Mesendoderm (in vitro differentiated cells): ENCODE measurements at regions not wholly inside any gene's neighbourhood (a gene's known extent, or its start where the extent isn't known, plus 50 kb on each side); places are given as distances from the start of the nearest gene placed in this dataset.
A peak's percentile ranks its signal among the peaks of the same experiment; 100 is the strongest.

Experiments
- DNase-seq: peaks from one replicate; pipeline ENCODE4 v3.0.0; 2013
- H2AK5ac ChIP-seq: 2 replicates; pipeline ENCODE4 v1.6.1; 2013; ENCODE audit warnings: low read length, inconsistent platforms
- H2BK120ac ChIP-seq: 2 replicates; pipeline ENCODE4 v1.6.1; 2013; ENCODE audit warnings: low read depth, mild to moderate bottlenecking, low read length, moderate library complexity, mixed read lengths
- H2BK15ac ChIP-seq: replicated peaks from 2 replicates; pipeline ENCODE4 v1.6.1; 2013; ENCODE audit warnings: low read depth, mild to moderate bottlenecking, moderate library complexity
- H2BK5ac ChIP-seq: 2 replicates; pipeline ENCODE4 v1.6.1; 2013; ENCODE audit warnings: low read length, inconsistent platforms
- H3K18ac ChIP-seq: 2 replicates; pipeline ENCODE4 v1.6.1; 2013; ENCODE audit warnings: mild to moderate bottlenecking, low read length, mixed read lengths
- H3K23ac ChIP-seq: one replicate; pipeline ENCODE4 v1.6.1; 2013; ENCODE audit warnings: low read length
- H3K27ac ChIP-seq: 2 replicates; pipeline ENCODE4 v1.5.1; 2013; ENCODE audit warnings: low read depth, mild to moderate bottlenecking, inconsistent platforms, low read length, moderate library complexity
- H3K27me3 ChIP-seq: 2 replicates; pipeline ENCODE4 v1.6.1; 2013; ENCODE audit warnings: low read length, control low read depth, mild to moderate bottlenecking, inconsistent platforms; ENCODE audit not compliant: insufficient read depth, poor library complexity
- H3K36me3 ChIP-seq: 2 replicates; pipeline ENCODE4 v1.6.1; 2013; ENCODE audit warnings: low read length, inconsistent platforms; ENCODE audit not compliant: control insufficient read depth, insufficient read depth
- H3K4ac ChIP-seq: one replicate; pipeline ENCODE4 v1.6.1; 2013; ENCODE audit warnings: low read depth, mild to moderate bottlenecking, low read length, moderate library complexity
- H3K4me1 ChIP-seq: 2 replicates; pipeline ENCODE4 v1.6.1; 2013; ENCODE audit warnings: low read depth, low read length, inconsistent platforms; ENCODE audit not compliant: control insufficient read depth
- H3K4me2 ChIP-seq: 2 replicates; pipeline ENCODE4 v1.6.1; 2013; ENCODE audit warnings: low read length
- H3K4me3 ChIP-seq: 2 replicates; pipeline ENCODE4 v1.5.1; 2013; ENCODE audit warnings: mild to moderate bottlenecking, low read length
- H3K56ac ChIP-seq: one replicate; pipeline ENCODE4 v1.6.1; 2013; ENCODE audit warnings: low read length
- H3K79me1 ChIP-seq: 2 replicates; pipeline ENCODE4 v1.6.1; 2013; ENCODE audit warnings: low read length, inconsistent platforms
- H3K79me2 ChIP-seq: 2 replicates; pipeline ENCODE4 v1.6.1; 2013; ENCODE audit warnings: mild to moderate bottlenecking, low read length; ENCODE audit not compliant: control insufficient read depth, insufficient read depth
- H3K9ac ChIP-seq: 2 replicates; pipeline ENCODE4 v1.6.1; 2013; ENCODE audit warnings: low read length, inconsistent platforms
- H4K5ac ChIP-seq: one replicate; pipeline ENCODE4 v1.6.1; 2013; ENCODE audit warnings: low read length
- H4K8ac ChIP-seq: one replicate; pipeline ENCODE4 v1.6.1; 2013; ENCODE audit warnings: low read depth, mild to moderate bottlenecking, control low read depth, low read length, moderate library complexity
- WGBS: extraction: QIAGEN DNeasy Blood & Tissue Kit; methylation state at CpG from one replicate; pipeline ENCODE4 v1.1.7; 2013; ENCODE audit warnings: low lambda C conversion rate, missing lambda C conversion rate; ENCODE audit not compliant: insufficient coverage; ENCODE audit errors: extremely low coverage; 5-methylcytosine and 5-hydroxymethylcytosine counted together

DNA sequence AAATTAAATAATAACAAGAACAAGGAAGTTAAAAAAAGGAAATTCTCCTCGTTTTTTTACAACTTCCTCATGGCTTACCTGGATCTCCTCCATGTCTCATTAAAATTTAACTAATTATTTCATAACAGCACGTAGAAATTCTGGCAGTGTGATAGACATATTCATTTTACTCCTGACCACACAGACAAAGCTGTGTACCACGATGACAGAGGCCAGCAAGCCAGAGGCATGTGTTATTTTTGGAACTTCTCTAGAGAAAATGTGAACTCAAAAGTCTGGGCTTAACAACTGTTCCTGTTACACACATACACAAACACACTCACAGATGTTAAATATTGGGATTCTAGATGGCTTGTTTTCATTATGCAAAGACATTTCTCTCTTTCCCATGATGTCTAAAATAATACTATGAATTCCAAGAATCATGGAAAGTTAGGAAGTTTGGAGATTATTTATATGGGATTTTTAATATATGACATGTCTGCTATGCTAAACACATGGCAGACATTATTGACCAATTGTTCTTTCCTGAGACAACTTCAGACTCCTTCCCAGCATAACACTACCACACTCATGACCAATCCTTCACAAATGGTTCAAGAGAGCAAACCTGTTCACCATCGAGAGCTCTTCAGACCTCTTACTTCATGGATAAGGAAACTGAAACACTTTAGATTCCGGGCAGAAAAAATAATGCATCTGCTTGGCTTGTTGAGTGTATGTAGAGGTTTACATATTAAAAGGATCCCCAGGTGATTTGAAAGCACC is 158.7 kb downstream of the DACT1 start:
- Histone ChIP-seq H3K36me3 (no peaks in the 10 kb centered on the region), H3K56ac (no peak overlapping the region), H3K4me1 (no peaks in the 10 kb centered on the region), H3K4me3 (no peak overlapping the region), H3K27ac (no peak overlapping the region), H3K4me2 (no peak overlapping the region), H4K5ac (no peak overlapping the region), H3K18ac (no peak overlapping the region), H2BK120ac (no peak overlapping the region), H3K4ac (no peak overlapping the region), H3K23ac (no peak overlapping the region), H3K9ac (no peak overlapping the region), H4K8ac (no peak overlapping the region), H2AK5ac (no peak overlapping the region), H3K79me2 (no peaks in the 10 kb centered on the region), H2BK15ac (no peak overlapping the region), H3K27me3 (no peaks in the 10 kb centered on the region), H3K79me1 (no peaks in the 10 kb centered on the region), H2BK5ac (no peak overlapping the region)
- no peak for DNase-seq
- no CpG with 5 or more reads among the region's 5 CpGs for WGBS

DNA sequence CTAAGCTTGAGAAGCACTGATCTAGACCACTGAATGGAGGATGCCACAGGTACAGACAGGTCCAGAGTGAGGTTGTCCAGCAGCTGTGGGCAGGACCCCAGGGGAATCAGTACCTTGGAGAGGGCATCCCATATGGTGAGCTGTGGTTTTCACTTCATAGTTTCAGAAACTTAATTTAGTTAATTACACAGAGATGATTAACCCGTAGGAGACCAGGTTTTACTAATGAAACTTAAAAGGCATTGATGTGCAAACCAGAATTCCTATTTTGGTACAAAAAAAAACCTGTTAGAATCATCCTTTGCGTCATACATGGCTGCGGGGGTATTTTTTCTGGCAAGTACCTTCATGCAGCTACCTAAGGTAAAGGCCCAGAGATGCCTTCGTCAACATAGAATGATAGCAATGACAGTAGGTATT is 159.3 kb downstream of the DACT1 start:
- Histone ChIP-seq H3K4me2 (no peak overlapping the region), H2AK5ac (no peak overlapping the region), H3K9ac (no peak overlapping the region), H3K27me3 (no peaks in the 10 kb centered on the region), H3K36me3 (no peaks in the 10 kb centered on the region), H2BK120ac (no peak overlapping the region), H3K79me1 (no peaks in the 10 kb centered on the region), H2BK5ac (no peak overlapping the region), H2BK15ac (no peak overlapping the region), H3K27ac (no peak overlapping the region), H3K23ac (no peak overlapping the region), H4K8ac (no peak overlapping the region), H3K4ac (no peak overlapping the region), H3K79me2 (no peaks in the 10 kb centered on the region), H3K4me3 (no peak overlapping the region), H4K5ac (no peak overlapping the region), H3K4me1 (no peaks in the 10 kb centered on the region), H3K18ac (no peak overlapping the region), H3K56ac (no peak overlapping the region)
- peak; percentile 25 for DNase-seq
- no CpG with 5 or more reads among the region's 4 CpGs for WGBS

DNA sequence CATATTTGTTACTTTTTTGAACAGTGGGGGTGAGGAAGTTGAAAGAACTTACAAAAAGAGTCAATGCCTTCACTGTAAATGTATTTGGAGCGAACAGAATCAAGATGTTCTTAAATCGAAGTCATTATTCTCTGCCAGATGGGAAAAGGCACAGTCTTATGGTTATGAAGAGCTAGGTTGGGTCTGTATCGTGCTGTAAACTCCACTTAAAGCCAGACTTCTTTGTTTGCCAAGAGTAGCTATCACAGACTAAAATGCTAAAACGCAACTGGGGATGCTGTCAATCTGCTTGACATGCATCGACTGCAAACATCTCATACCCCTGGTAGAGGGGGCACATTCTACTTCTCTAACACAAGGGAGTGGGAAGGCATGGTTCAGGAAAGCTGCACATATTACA is 160.4 kb downstream of the DACT1 start:
- no peak overlapping the region for H4K8ac ChIP-seq
- no peak overlapping the region for H2BK15ac ChIP-seq
- H3K27ac ChIP-seq: no peak overlapping the region
- no peak overlapping the region for H2BK5ac ChIP-seq
- H3K36me3 ChIP-seq: no peaks in the 10 kb centered on the region
- no peaks in the 10 kb centered on the region for H3K79me1 ChIP-seq
- no peak overlapping the region for H3K56ac ChIP-seq
- no peaks in the 10 kb centered on the region for H3K4me1 ChIP-seq
- H3K23ac ChIP-seq: no peak overlapping the region
- no peak overlapping the region for H3K4me3 ChIP-seq
- no peak overlapping the region for H3K9ac ChIP-seq
- H3K79me2 ChIP-seq: no peaks in the 10 kb centered on the region
- no peak overlapping the region for H2BK120ac ChIP-seq
- WGBS: no CpG with 5 or more reads among the region's 5 CpGs
- no peak overlapping the region for H3K4ac ChIP-seq
- no peak overlapping the region for H4K5ac ChIP-seq
- H3K18ac ChIP-seq: no peak overlapping the region
- no peak overlapping the region for H2AK5ac ChIP-seq
- no peak overlapping the region for H3K4me2 ChIP-seq
- H3K27me3 ChIP-seq: no peaks in the 10 kb centered on the region
- no peak for DNase-seq

DNA sequence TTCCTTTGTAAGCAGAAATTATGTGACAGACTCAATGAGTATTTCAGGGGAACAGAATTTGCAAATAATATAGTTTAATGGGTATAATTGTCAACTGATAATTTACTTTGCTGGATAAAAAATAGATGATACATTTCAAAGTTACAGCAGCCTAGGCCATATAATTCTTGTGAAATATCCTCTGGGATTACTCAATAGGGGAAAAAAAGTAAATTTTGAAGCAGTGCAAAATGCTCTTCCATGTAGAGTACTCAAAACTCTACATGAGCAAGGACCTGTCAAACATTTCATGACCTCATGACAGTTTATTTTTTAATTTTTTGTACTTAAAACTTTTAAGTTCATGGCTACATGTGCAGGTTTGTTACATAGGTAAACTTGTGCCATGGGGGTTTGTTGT is 163.3 kb downstream of the DACT1 start:
- Histone ChIP-seq H3K4me1 (no peaks in the 10 kb centered on the region), H4K8ac (no peak overlapping the region), H2BK120ac (no peak overlapping the region), H3K9ac (no peak overlapping the region), H2BK15ac (no peak overlapping the region), H3K27me3 (no peaks in the 10 kb centered on the region), H3K4me2 (no peak overlapping the region), H3K23ac (no peak overlapping the region), H3K27ac (no peak overlapping the region), H4K5ac (no peak overlapping the region), H2BK5ac (no peak overlapping the region), H3K4ac (no peak overlapping the region), H2AK5ac (no peak overlapping the region), H3K4me3 (no peak overlapping the region), H3K36me3 (no peaks in the 10 kb centered on the region), H3K79me1 (no peaks in the 10 kb centered on the region), H3K56ac (no peak overlapping the region), H3K18ac (no peak overlapping the region), H3K79me2 (no peaks in the 10 kb centered on the region)
- no peak for DNase-seq

DNA sequence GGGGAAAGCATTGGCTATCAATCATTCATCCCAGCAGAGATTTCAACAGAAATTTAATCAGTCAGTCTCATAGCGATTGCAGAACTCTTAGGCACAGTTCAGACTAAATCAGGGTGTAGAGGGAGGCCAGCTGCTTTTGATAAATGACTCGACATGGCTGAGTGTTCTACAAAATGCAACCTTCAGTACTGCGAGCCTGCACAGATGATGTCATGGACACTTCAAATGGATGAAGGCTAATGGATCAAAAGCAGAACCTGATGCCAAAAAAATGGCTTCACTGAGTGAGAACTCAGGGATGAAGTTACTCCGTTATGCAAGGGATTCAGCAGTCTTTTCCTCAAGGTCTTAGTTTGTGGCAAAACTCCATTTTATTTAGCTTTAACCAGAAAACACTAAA is 167.3 kb downstream of the DACT1 start:
- no CpG with 5 or more reads among the region's 4 CpGs for WGBS

More for the DNA sequence above, 167.3 kb downstream of the DACT1 start:
- no peak overlapping the region for H3K23ac ChIP-seq
- H3K36me3 ChIP-seq: no peaks in the 10 kb centered on the region
- H2BK120ac ChIP-seq: no peak overlapping the region
- no peak overlapping the region for H2BK5ac ChIP-seq
- no peak overlapping the region for H2AK5ac ChIP-seq
- H3K4me1 ChIP-seq: no peaks in the 10 kb centered on the region
- no peak overlapping the region for H3K56ac ChIP-seq
- H3K4me2 ChIP-seq: no peak overlapping the region
- DNase-seq: no peak
- H3K4ac ChIP-seq: no peak overlapping the region
- no peaks in the 10 kb centered on the region for H3K27me3 ChIP-seq
- no peak overlapping the region for H4K5ac ChIP-seq
- no peak overlapping the region for H2BK15ac ChIP-seq
- H3K79me2 ChIP-seq: no peaks in the 10 kb centered on the region
- no peak overlapping the region for H3K27ac ChIP-seq
- H3K9ac ChIP-seq: no peak overlapping the region
- H3K79me1 ChIP-seq: no peaks in the 10 kb centered on the region
- no peak overlapping the region for H3K18ac ChIP-seq
- no peak overlapping the region for H4K8ac ChIP-seq
- H3K4me3 ChIP-seq: no peak overlapping the region
